Ishikawa (cell line): ENCODE measurements at regions not wholly inside any gene's neighbourhood (a gene's known extent, or its start where the extent isn't known, plus 50 kb on each side); places are given as distances from the start of the nearest gene placed in this dataset.

Experiments
- CEBPB ChIP-seq: IDR thresholded peaks from 2 replicates; pipeline ENCODE4 v1.6.1; 2012
- CREB1 ChIP-seq: IDR thresholded peaks from 2 replicates; pipeline ENCODE4 v1.6.1; 2012; ENCODE audit warnings: low read depth
- EGR1 ChIP-seq: IDR thresholded peaks from 2 replicates; pipeline ENCODE4 v1.6.1; 2012
- EP300 ChIP-seq: IDR thresholded peaks from 2 replicates; pipeline ENCODE4 v1.6.1; 2012; ENCODE audit warnings: borderline replicate concordance
- FOXM1 ChIP-seq: IDR thresholded peaks from 2 replicates; pipeline ENCODE4 v1.6.1; 2012; ENCODE audit warnings: low read depth, borderline replicate concordance
- MAX ChIP-seq: IDR thresholded peaks from 2 replicates; pipeline ENCODE4 v1.6.1; 2012
- NFIC ChIP-seq: IDR thresholded peaks from 2 replicates; pipeline ENCODE4 v1.6.1; 2012
- RAD21 ChIP-seq: IDR thresholded peaks from 2 replicates; pipeline ENCODE4 v1.6.1; 2012; ENCODE audit warnings: low read depth
- REST ChIP-seq: IDR thresholded peaks from 2 replicates; pipeline ENCODE4 v1.6.1; 2012; ENCODE audit warnings: low read depth, mild to moderate bottlenecking
- TAF1 ChIP-seq: IDR thresholded peaks from 2 replicates; pipeline ENCODE4 v1.6.1; 2012; ENCODE audit warnings: low read depth, mild to moderate bottlenecking
- TCF12 ChIP-seq: IDR thresholded peaks from 2 replicates; pipeline ENCODE4 v1.6.1; 2012; ENCODE audit warnings: low read depth
- TEAD4 ChIP-seq: IDR thresholded peaks from 2 replicates; pipeline ENCODE4 v1.6.1; 2012
- USF1 ChIP-seq: IDR thresholded peaks from 2 replicates; pipeline ENCODE4 v1.6.1; 2012
- YY1 ChIP-seq: IDR thresholded peaks from 2 replicates; pipeline ENCODE4 v1.6.1; 2012; ENCODE audit warnings: low read depth
- ZBTB7A ChIP-seq: IDR thresholded peaks from 2 replicates; pipeline ENCODE4 v1.6.1; 2012; ENCODE audit warnings: low read depth

GRCh38 chr5:77843570-77844372, 67.6 kb upstream of the TBCA start:
- TF ChIP-seq REST (no peak), ZBTB7A (no peak), EGR1 (no peak), CEBPB (no peak), CREB1 (no peak), NFIC (no peak), MAX (no peak), TEAD4 (no peak)

- no peak for TF ChIP-seq ZBTB7A
- no peak for TF ChIP-seq USF1
- TF ChIP-seq EP300: no peak
- no peak for TF ChIP-seq NFIC
- TF ChIP-seq CREB1: no peak
- no peak for TF ChIP-seq YY1
- TF ChIP-seq TAF1: no peak
- no peak for TF ChIP-seq REST
- TF ChIP-seq TCF12: no peak
- no peak for TF ChIP-seq FOXM1
- TF ChIP-seq MAX: no peak
- TF ChIP-seq CEBPB: no peak
- no peak for TF ChIP-seq TEAD4
These were observed 66.1 kb upstream of the TBCA start for GRCh38 chr5:77842243-77842642.

- TF ChIP-seq USF1 (no peak), MAX (no peak), RAD21 (no peak), TCF12 (no peak), EP300 (no peak), YY1 (no peak), TAF1 (no peak), FOXM1 (no peak), CREB1 (no peak), CEBPB (no peak), ZBTB7A (no peak)
These were observed 65.5 kb upstream of the TBCA start for GRCh38 chr5:77841616-77842015.

- TF ChIP-seq TCF12 (no peak), FOXM1 (no peak), TEAD4 (no peak), EP300 (no peak), ZBTB7A (no peak), CEBPB (no peak), RAD21 (no peak), CREB1 (no peak), MAX (no peak), TAF1 (no peak), YY1 (no peak), EGR1 (no peak), REST (no peak)
These were observed 64.8 kb upstream of the TBCA start for GRCh38 chr5:77840930-77841329.
